ENCODE measurements at regions not wholly inside any gene's neighbourhood (a gene's known extent, or its start where the extent isn't known, plus 50 kb on each side); places are given as distances from the start of the nearest gene placed in this dataset.

DNA sequence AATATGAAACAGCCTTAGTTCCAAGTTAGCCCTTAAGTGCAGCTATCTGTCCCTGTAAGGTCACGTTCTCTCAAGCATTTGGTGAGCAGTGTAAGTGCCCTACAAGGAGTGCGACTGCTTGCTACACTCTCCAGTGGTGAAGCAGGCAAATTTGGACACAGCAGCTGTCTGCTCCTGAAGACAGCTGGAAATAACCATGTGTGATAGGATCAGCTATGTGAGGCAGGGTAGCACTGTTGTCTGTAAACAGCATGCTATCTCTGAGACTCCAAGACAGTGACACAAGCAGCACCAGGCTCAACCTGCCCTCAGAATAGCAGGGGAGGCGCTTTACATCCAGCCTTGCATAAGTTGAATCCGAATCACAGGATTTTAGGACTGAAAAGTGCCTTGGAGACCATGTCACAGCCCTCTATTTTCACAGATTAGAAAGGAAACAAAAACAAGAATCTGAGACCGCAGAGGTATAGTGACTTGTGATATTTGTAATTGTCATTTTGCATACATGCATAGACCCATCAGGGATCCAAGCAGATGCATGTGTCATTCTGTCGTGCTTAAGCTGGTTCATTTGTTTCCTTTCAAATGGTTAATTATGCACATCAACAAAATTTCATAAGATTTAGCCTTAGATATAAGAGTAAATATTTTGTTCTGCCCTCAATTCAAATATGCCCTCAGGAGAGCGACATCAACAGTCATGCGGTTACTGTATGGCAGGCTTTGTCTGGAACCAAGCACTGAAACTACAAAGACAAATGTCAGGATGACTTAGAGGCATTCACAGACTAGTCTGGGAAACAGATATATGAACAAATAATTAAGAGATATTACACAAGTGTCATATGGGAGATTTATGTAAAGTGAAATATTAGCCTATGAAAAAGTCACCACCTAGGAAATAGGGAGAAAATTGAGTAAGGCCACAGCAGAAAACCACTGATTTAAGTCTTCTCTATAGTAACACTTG is 134.9 kb upstream of the NRIP1 start:
- WGBS, 2 experiments (ENCODE audit: extremely low coverage in 2 of 2, insufficient read length in 1 of 2) = 0% methylated on average over 1 of the region's 8 CpGs; no CpG with 5 or more reads in 1 of the 2 experiments
- no peak overlapping the region for H3K56ac ChIP-seq (ENCODE audit: extremely low read depth, insufficient read depth, low read length)

More for the DNA sequence above, 134.9 kb upstream of the NRIP1 start:
- H2AFZ ChIP-seq (replicated peaks; ENCODE audit: low read length, poor library complexity) = no peak overlapping the region
- H2BK15ac ChIP-seq (ENCODE audit: low read depth, low read length) = no peak overlapping the region
- no peak overlapping the region for H2BK5ac ChIP-seq (ENCODE audit: low read depth, low read length, poor library complexity, severe bottlenecking)
- H4K91ac ChIP-seq (ENCODE audit: insufficient read depth, low read depth, low read length) = no peak overlapping the region
- H3K14ac ChIP-seq (replicated peaks; ENCODE audit: low read depth, low read length) = no peak overlapping the region
- no peak overlapping the region for H4K8ac ChIP-seq (ENCODE audit: low read depth in 2 of 2, low read length in 2 of 2)
- H4K20me1 ChIP-seq (ENCODE audit: insufficient read depth, low read length) = no peaks in the 10 kb centered on the region
- no peak overlapping the region for H2BK20ac ChIP-seq (ENCODE audit: low read depth, low read length)
- in situ Hi-C loops (cut with MboI; ENCODE audit: low sequenced_read_pairs) = no loop called here
- H3K4ac ChIP-seq (ENCODE audit: low read depth, low read length) = no peak overlapping the region
- ChIA-PET POLR2A (ENCODE audit: unreplicated experiment) (no interaction called here), CTCF (no interaction called here)
- no TSS peak for BruUV-seq (replicated peaks)
- peaks cover 3% of the 10 kb centered on the region for H3K27me3 ChIP-seq (ENCODE audit: control insufficient read depth, insufficient read depth, low read length)
- H3K9ac ChIP-seq (ENCODE audit: low read depth, low read length) = no peak overlapping the region
- H3K4me3 ChIP-seq (ENCODE audit: insufficient read depth, low read depth, low read length) = no peak overlapping the region
- intact Hi-C loops (cut with micrococcal nuclease) = no loop called here
- H2BK120ac ChIP-seq (ENCODE audit: low read depth, low read length) = no peak overlapping the region
- H3K79me1 ChIP-seq (ENCODE audit: low read depth in 1 of 2, low read length in 2 of 2) = no peaks in the 10 kb centered on the region
- H2AK5ac ChIP-seq (ENCODE audit: low read depth, low read length) = no peak overlapping the region
- H3K4me2 ChIP-seq (ENCODE audit: low read depth, low read length) = no peak overlapping the region
- DNase-seq (no peak), ATAC-seq (ENCODE audit: low read depth) (no peak)
- H4K5ac ChIP-seq (ENCODE audit: low read depth, low read length) = no peak overlapping the region
- dilution Hi-C loops (cut with HindIII; ENCODE audit: low sequenced_read_pairs, unreplicated experiment) = no loop called here
- no peak overlapping the region for H3K27ac ChIP-seq (ENCODE audit: insufficient read depth, low read length)
- no peaks in the 10 kb centered on the region for H3K9me1 ChIP-seq (ENCODE audit: insufficient read depth, low read length)
- no peak overlapping the region for H3K23ac ChIP-seq (ENCODE audit: low read depth, low read length)
- no peak overlapping the region for H2AK9ac ChIP-seq (replicated peaks; ENCODE audit: low read depth, low read length, poor library complexity)
- no peaks in the 10 kb centered on the region for H3K9me3 ChIP-seq (ENCODE audit: control insufficient read depth, insufficient read depth, low read length)
- H3K18ac ChIP-seq (ENCODE audit: low read depth, low read length) = no peak overlapping the region
- H3K4me1 ChIP-seq (ENCODE audit: control insufficient read depth, insufficient read depth, low read length) = no peaks in the 10 kb centered on the region
- TF ChIP-seq NFE2L2 (IDR thresholded peaks at IDR 0.05; ENCODE audit: low read depth, low read length) (no peak), SMC3 (IDR thresholded peaks at IDR 0.05; ENCODE audit: low read depth, low read length) (no peak), FOS (IDR thresholded peaks at IDR 0.05; ENCODE audit: low read depth, low read length) (no peak)
- H3K36me3 ChIP-seq (ENCODE audit: control insufficient read depth, insufficient read depth, low read length) = no peaks in the 10 kb centered on the region

Data from IMR-90 (cell line).